HG03135 (cell line): ENCODE measurements at regions not wholly inside any gene's neighbourhood (a gene's known extent, or its start where the extent isn't known, plus 50 kb on each side); places are given as distances from the start of the nearest gene placed in this dataset.

ENCODE experiments used
- ATAC-seq: cut with Tn5 transposase; IDR thresholded peaks from one replicate; pipeline ENCODE4 v1.9.1; 2021; ENCODE audit warnings: mild to moderate bottlenecking, moderate library complexity; ENCODE audit not compliant: unreplicated experiment

DNA sequence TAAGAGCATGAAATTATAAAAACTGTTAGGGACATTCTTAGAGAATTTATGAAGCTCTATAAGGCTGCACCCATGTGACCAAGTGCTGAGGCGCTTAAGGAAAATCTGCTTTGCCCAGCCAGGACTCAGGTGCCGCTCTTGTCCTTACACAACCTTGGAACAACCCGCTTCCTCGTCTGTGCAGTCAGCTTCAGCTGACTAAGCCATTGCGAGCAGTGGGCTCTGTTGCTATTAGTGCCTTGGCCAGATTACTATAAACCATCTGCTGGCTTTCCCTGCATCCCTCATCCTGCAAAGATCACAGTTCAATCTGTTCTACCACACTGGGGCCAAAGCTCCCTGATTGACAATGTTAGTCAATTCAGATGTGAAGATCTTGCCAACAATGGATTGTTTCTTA is 89.1 kb upstream of the E2F3 start:
- ATAC-seq, result no peak

DNA sequence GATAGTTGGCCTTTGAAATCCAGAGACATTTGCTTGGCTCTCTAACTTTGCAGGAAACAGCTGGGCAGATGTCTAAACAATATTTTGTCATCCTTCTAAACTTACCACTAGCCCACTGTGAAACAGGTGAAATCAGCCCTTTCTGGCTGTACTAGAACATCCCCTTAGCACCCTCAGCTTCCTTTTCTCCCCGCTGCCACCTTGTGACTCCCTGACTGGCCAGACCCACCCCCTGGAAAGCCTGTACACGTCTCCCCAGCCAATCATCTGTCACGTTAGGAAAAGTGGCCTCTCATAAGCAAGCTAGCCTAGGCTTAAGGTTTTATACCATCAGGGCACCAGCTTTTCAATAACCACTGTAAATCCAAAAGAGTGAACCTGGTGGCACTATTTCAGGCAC is 88.6 kb upstream of the E2F3 start:
- ATAC-seq, result no peak

DNA sequence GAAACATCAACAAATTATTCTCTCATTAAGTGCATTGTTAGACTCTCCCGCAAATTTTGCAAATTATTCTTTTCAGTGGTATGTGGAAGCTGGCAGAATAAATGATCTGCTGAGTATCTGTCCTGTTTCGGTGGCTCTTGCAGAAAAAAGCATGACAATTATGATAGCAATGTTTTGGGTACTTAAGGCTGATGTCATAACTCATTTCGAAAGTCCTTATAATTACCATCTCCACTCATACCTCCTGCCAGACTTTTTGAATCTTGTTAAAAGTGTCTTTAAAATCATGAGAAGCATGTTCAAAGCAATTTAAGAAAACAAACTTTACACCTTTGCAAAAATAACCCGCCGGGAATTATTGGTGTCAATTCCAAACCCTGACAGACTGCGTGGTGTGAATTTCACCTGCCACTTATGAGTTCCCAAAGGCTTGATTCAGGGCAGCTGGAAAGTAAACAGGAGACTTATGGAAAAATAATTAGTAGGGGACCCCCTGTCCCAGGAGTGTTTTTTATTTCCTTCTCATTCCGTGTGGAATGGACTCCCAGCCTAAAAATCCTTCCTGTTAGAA is 87.6 kb upstream of the E2F3 start:
- no peak for ATAC-seq

DNA sequence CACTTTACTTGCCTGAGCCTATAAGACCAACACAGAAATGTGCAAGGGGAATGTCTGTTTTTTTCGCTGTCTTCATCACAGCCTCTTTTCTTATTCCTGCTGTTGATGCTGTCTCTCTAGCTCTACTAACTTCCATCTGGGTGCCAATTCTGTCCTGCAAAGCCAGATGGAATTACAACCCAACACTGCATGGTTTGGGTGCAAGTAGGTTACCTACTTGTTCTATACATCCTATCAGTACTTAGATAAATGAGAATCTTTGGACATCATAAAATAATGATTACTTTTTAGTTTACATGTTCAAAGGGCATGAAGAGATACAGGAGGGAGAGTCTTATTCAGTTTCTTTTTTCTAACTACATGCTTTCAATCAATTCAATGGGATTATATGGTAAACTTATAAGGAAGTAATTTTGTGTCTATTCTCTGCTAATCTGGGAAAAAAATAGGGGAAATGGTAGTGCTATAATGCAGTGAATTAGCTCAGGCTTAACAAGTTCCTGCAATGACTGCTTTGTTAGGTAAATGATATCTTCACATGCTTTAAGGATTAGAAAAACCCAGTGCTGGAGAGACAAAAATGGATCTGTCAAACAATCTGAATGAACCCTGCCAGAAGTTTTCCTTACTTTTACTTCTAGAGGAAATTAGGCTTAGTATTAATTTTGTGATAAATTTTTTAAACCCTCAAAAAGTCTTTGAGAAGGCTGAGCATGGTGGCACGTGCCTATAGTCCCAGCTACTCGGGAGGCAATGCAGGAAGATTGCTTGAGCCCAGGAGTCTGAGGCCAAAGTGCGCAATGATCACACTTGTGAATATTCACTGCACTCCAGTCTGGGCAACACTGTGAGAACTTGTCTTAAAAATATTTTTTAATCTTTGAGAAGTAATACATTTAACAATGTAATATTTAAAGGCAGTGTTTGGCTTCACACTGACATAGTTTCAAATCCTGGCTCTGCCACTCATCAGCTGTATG is 86.5 kb upstream of the E2F3 start:
- no peak for ATAC-seq

DNA sequence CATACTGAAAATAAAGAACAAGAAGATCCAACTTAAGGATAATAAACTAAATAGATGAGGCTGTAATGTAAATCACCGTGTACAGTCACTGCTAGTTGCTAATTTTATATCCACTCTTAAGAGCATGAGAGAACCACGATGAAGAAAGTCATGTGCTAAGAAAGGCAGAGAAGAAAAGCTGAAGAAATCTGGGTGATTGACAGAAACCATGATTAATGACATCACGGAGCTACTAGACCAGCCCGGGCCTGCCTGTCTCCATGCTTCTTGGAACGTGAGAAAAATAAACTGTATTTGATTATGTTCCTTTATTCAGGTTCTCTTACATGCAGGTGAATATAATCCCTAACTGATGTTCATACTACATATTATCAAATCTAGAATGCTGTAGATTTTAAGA is 84.2 kb upstream of the E2F3 start:
- no peak for ATAC-seq

DNA sequence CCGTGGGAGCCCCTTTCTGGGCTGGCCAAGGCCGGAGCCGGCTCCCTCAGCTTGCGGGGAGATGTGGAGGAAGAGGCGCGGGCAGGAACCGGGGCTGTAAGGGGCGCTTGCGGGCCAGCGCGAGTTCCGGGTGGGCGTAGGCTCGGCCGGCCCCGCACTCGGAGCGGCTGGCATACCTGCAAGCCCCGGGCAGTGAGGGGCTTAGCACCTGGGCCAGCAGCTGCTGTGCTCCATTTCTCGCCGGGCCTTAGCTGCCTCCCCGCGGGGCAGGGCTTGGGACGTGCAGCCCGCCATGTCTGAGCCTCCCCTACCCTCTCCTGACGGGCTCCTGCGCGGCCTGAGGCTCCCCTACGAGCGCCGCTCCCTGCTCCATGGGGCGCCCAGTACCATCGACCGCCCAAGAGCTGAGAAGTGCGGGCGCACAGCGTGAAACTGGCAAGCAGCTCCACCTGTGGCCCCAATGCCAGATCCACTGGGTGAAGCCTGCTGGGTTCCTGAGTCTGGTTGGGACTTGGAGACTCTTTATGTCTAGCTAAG is 82.8 kb upstream of the E2F3 start:
- no peak for ATAC-seq

DNA sequence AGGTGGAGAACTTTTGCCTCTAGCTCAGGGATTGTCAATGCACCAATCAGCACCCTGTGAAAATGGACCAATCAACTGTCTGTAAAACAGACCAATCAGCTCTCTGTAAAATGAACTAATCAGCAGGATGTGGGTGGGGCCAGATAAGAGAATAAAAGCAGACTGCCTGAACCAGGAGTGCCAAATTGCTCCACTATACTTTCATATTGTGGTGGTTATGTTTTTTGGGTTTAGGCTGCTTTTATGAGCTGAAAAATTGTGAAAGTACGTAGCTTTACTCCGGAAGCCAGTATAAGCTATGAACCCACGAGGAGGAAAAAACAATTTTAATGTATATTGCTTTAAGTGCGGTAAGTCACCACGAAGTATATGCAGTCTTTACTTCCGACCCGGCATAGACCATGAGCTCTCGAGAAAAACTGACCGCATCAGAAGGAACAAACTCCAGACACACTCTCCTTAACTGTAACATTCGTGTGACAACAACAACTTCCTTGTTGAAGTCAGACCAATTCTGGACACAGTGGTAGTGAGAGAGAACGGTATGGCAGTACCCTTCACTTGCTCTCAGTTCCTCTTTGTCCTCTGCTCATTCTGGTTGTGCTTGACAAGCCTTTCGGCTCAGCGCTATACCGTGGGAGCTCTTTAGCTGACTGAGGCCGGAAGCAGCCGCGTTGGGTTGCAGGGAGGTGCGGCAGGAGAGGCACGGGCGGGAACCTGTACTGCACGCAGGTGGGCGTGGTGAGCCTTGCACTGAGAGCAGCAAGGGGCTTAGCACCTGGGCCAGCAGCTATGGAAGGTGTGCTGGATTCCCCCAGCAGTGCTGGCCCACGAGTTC is 81.9 kb upstream of the E2F3 start:
- peak; percentile 99 for ATAC-seq

DNA sequence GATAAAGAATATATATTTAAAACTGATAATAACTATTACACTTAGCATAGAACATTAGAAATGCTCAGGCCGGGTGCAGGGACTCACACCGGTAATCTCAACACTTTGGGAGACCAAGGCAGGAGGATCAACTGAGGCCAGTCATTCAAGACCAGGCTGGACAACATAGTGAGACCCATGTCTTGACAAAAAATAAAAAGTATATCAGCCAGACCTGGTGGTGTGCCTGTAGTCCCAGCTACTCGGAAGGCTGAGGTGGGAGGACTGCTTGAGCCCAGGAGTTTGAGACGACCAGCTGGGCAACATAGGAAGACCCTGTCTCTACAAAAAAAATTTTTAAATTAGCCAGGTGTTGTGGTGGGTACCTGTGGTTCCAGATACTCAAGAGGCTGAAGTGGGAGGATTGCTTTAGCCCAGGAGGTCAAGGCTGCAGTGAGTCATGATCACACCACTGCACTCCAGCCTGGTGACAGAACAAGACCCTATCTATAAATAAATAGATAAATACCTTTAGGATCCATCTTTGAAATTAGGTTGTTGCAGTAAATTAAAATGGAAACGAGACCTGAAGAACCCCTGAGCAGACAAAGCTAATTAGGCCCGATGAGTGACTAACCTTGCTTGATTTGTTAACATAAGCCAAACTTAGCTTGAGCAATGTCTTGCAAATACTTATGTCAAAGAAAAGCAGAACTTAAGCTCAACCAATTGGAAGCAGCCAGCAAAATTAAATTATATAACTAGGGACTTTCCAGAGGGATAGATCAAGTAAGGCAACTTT is 75.8 kb upstream of the E2F3 start:
- no peak for ATAC-seq

DNA sequence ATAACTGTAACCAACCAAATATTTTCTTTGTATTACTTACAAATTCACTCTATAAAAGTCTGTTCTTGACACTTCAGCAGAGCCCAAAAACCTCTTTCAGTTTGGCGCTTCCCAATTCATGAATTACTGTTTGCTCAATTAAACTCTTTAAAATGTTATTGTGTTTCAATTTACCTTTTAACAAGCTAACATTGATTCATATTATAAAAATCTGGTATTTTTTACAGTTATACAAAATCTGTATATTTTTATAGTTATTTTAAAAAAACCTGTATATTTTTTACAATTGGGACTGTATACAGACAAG is 75.3 kb upstream of the E2F3 start:
- no peak for ATAC-seq

DNA sequence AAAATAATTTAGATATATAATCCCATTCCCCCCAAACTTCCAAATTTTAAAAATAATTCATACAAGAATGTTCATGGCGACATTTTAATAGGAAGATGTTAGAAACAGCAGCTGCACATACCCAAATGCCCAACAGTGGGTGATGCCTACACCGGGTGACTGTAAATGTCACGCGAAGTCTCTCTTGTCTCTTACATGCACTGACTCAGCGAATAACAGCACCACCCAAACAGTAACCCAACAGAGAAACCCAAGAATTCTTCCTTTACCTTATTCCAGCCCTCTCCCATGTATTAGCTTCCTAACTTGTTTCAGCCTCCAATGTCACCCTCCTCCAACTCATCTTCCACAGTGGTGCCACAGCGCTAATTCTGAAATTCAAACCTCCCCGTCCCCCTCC is 74.5 kb upstream of the E2F3 start:
- no peak for ATAC-seq

DNA sequence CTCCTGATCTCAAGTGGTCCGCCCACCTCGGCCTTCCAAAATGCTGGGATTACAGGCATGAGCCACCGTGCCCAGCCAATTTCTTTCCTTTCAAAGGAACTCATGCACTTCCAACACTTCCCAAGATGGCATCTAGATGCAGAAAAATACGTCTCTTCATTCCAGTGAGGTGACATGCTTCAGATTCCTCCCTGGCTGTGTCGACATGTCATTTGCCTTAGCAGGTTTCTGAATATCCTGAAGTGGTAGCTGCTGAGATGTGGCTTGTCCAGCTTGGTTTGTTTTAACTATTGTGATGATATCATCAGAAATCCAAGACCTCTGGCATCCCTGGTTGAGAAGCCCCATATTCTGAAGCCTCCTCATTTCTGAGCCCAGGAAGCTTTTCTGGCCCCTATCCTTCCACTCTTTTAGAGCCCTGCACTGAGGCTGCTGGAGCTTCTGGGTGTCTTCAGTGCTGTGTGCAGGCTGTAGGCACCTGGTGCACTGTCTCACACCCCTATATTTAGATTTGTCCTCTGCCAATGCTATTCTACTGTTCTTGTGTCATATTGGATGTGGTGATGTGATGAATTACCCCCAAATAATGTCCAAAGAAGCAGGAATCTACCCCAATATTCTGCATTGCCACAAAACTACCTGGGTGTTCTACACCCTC is 73.3 kb upstream of the E2F3 start:
- ATAC-seq, result no peak

DNA sequence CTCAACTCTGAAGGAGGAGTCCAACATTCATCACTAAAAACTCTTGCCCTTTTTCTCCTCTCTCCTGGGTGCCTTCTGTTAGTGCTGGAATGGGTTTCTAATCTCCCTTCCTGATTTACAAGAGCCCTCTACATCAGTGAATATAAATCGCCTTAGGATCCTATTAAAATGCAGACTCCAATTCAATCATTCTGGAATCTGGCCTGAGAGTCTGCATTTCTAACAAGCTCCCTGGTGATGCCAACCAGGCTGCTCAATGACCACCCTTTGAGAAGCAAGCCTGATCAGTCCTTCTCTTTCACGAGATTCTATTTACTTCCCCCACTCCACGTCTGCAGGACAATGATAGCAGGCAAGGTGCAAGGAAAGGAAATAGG is 72.8 kb upstream of the E2F3 start:
- ATAC-seq, result no peak

DNA sequence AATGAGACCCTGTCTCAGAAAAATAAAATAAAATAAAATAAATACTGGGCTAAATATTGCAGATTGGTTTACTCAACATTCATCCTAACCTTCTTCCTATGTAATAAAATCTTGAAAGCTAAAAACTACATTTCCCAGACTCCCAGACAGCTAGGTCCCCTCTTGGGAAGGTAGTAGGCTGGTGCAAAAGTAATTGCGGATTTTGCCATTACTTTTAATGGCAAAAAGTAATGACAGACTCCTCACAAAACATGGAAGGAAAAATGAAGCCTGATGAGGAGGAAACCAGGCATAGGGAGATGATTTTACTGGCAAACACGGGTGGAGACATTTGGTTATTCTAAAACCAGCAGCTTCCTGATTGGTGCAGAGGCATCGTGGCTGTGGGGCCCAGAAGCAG is 70.6 kb upstream of the E2F3 start:
- no peak for ATAC-seq

DNA sequence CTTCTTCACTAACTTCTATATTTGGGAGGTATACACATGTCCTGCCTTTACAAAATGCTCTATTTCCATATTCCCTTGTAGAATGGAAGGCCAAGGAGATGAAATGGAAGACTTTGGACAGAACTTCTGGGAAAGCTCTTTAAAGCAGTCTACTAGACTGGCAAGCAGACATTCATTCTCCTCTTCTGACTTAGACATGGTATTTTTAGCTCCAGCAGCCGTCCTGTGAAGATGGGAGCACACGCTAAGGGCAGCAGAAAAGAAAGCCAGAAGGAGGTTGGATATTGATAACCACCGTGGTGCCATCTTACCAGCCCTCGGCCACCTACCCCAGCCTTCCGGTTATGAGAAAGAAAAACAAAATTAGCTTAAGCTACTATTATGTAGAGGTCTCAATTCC is 70.1 kb upstream of the E2F3 start:
- no peak for ATAC-seq

DNA sequence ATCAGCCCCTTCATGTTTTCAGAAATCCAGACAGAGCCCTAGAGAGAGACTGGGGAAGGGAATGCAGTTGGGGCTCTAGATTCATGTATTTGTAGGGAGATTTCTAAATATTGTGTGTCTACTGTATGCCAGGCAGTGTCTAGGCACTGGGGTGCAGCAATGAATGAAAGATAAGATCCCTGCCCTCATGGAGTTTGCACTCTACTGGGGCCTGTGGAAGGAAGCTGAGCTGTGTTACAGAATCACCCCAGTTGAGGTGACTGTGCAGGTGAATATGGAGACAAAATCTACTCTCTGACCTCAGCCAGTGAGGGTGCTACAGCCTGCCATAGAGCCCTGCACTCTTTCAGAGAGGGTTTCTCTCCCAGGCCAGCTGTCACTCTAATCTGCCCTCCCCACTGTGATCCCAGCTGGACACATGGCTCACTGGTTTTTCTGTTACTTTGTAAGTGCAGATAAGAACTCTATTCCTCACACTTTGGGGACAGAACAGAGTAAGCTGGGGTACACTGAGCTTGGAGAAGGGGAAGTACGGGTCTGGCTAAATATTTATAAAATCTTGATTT is 69.2 kb upstream of the E2F3 start:
- no peak for ATAC-seq

DNA sequence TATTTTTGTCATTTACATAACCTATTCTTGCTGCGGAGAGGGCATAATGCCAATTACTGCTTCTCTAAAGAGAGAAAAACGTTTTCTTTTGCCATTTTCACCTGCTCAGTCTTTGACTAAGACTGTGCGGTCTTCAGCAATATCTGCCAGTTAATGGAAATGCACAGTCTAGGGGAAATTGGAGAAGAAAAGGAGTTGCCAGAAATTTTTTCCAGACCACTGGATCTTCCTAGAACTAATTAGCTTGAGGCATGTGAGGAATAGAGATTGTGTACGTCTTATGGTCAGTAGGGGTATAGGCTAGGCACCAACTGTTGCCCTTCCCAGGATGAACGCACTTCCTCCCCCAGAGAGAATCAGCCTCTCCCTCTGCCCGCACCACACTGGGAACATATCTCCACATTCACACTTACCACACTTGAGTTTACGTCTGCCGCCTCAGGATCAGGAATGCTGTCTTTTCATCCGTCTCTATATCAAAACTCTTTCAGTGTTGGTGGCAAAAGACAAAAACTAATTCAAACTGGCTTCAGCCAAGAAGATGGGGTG is 67.9 kb upstream of the E2F3 start:
- ATAC-seq, result no peak

DNA sequence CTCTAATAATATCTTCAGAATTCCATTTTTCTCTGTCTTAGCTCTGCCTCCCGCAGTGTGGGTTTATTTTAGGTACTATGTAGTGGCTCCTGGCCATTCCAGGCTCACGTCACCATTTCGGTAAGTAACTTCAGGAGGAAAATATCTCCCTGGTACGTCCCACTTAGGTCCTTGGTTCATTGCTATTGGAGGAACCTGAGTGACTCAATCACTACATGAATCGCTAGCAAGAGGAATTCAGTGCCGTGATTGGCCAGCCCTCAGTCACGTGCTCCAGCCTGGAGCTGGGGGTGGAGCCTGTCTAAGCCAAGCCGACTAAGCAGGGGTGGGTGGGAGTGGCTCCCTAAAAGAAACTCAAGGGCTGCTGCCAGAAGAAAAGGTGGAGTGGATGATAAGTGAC is 67.3 kb upstream of the E2F3 start:
- ATAC-seq, result no peak

DNA sequence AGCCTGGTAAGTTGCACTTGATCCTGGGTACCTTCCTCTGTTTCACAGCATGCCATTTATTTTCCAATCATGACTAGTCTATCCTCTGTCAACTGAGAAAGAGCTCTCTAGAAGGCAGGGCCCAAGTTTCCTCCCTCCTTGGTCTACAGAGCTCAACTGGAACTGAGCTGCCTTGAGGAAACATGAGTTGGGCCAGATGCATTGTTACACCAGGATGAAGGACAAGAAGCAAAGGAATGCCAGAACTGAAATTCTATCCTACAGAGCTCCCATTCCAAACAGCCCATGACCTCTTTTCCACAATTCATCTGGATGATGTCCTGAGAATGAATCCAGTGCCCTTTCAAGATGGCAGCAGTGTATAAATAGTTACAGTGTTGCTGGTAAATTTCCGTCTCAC is 66.7 kb upstream of the E2F3 start:
- ATAC-seq, result no peak

DNA sequence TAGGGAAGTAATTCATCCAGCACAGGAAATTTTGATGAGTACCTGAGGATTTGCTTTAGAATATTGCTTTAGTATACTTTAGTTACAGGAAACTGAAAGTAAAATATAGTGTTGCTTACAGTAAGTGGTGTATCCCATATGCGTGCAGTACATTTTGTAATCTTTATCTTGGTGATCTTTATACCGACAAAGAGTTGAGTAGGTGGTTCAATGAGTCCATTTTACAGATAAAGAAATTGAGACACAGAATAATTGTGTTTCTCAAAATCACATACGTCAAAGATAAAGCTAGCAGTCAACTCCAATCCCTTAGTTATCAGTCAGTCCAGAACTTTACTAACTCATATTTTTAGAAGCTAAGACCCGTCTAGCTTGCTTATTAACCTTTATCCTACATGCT is 65.8 kb upstream of the E2F3 start:
- no peak for ATAC-seq

DNA sequence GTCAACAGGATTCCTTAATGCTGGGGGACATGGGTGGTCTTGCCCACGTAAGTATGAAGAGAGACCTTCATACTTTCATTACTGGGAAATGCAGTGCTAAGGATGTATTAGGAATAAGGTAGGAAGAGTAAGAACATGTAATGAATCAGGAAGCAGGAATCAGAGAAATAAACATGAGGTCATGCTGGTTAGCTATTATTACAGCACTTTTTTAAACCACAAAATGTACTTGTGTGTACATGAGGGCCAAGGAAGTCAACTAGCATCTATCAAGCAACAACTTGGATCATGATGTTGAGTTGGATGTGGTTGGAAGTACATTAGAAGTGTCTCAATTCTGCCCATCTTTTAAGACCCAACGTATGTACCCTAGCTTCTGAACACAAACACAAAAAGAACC is 63.5 kb upstream of the E2F3 start:
- ATAC-seq, result no peak
